Caco-2 (cell line): ENCODE measurements at regions not wholly inside any gene's neighbourhood (a gene's known extent, or its start where the extent isn't known, plus 50 kb on each side); places are given as distances from the start of the nearest gene placed in this dataset.
"Not testable (repeated sequence)": the region's sequence is repeated elsewhere in the genome, so short reads cannot be mapped to it uniquely, and the experiment has no call there.

Experiments used
- BruUV-seq: library from RNA; stranded (reverse); fragments of 400-500 nt; replicated peaks from 2 replicates; lab custom pipeline; 2021; lab: Mats Ljungman, UMichigan
- CTCF ChIA-PET: fragments of 300-600 bp; sonication (Branson Sonifier 250); formaldehyde crosslinking; loops from one replicate; lab custom pipeline; 2022; ENCODE audit warnings: antibody characterized with exemption; lab: Charles Lee
- POLR2A ChIA-PET: fragments of 300-600 bp; sonication (Branson Sonifier 250); formaldehyde crosslinking; loops from one replicate; lab custom pipeline; 2022; ENCODE audit warnings: antibody characterized with exemption; lab: Charles Lee
- DNase-seq, 2 experiments: peaks; one replicate each; pipeline versions ENCODE4 v3.0.0 to v3.0.0-alpha.2; 2020 to 2022
- H3K27me3 ChIP-seq: replicated peaks from 2 replicates; pipeline ENCODE4 v1.6.0; 2011; ENCODE audit warnings: low read length; ENCODE audit not compliant: control insufficient read depth, insufficient read depth
- H3K36me3 ChIP-seq: 2 replicates; pipeline ENCODE4 v1.5.1; 2011; ENCODE audit warnings: low read length; ENCODE audit not compliant: control insufficient read depth, insufficient read depth
- H3K4me1 ChIP-seq: fragments of 250-450 bp; sonication (Bioruptor Pico); 2 replicates; pipeline ENCODE4 v1.5.1; 2020; ENCODE audit warnings: mild to moderate bottlenecking
- H3K4me3 ChIP-seq: 2 replicates; pipeline ENCODE4 v1.5.1; 2011; ENCODE audit warnings: low read depth, mild to moderate bottlenecking, control low read depth, low read length
- H3K9me3 ChIP-seq: fragments of 250-450 bp; sonication (Bioruptor Pico); 2 replicates; pipeline ENCODE4 v1.5.1; 2020; ENCODE audit warnings: mild to moderate bottlenecking, moderate library complexity
- H3K27ac Mint-ChIP-seq: one replicate; pipeline ENCODE4 v1.8.0; 2022; ENCODE audit warnings: mixed read lengths; ENCODE audit not compliant: unreplicated experiment
- H3K27me3 Mint-ChIP-seq: one replicate; pipeline ENCODE4 v1.8.0; 2022; ENCODE audit warnings: mixed read lengths; ENCODE audit not compliant: insufficient read depth, unreplicated experiment
- H3K36me3 Mint-ChIP-seq: one replicate; pipeline ENCODE4 v1.8.0; 2022; ENCODE audit warnings: mild to moderate bottlenecking, mixed read lengths; ENCODE audit not compliant: insufficient read depth, unreplicated experiment
- H3K4me1 Mint-ChIP-seq: one replicate; pipeline ENCODE4 v1.8.0; 2022; ENCODE audit warnings: low read depth, mixed read lengths; ENCODE audit not compliant: unreplicated experiment
- H3K4me3 Mint-ChIP-seq: one replicate; pipeline ENCODE4 v1.8.0; 2022; ENCODE audit warnings: mild to moderate bottlenecking, moderate library complexity, mixed read lengths; ENCODE audit not compliant: unreplicated experiment
- H3K9me3 Mint-ChIP-seq: one replicate; pipeline ENCODE4 v1.8.0; 2022; ENCODE audit warnings: mixed read lengths; ENCODE audit not compliant: unreplicated experiment
- CTCF ChIP-seq, 2 experiments: fragments of 200-600 bp in 1 of 2; IDR thresholded peaks; 1 replicate in 1 of 2; 2 replicates in 1 of 2; pipeline versions ENCODE4 v1.5.1 to v1.8.0; 2011 to 2022; ENCODE audit warnings: antibody characterized with exemption in 1 of 2, control low read depth in 1 of 2, inconsistent platforms in 1 of 2, low read depth in 1 of 2, low read length in 1 of 2, mild to moderate bottlenecking in 1 of 2, moderate library complexity in 1 of 2; ENCODE audit not compliant: insufficient read depth in 1 of 2, severe bottlenecking in 1 of 2, unreplicated experiment in 1 of 2
- intact Hi-C: fragments of 100-400 bp; cut with micrococcal nuclease; formaldehyde crosslinking; loops from one replicate; pipeline ENCODE4 v1.10.0; 2022; ENCODE audit not compliant: unreplicated experiment

GRCh38 chr13:90493667-90494066 is 853.8 kb upstream of the MIR17HG start:
- no peak for TF ChIP-seq CTCF (IDR thresholded peaks at IDR 0.05; ENCODE audit: insufficient read depth in 1 of 2, low read depth in 1 of 2, low read length in 1 of 2, severe bottlenecking in 1 of 2, unreplicated experiment in 1 of 2)
- intact Hi-C loops = no loop called here
- no peak for DNase-seq
- BruUV-seq = no TSS peak
- Mint-ChIP-seq H3K4me1 (peaks cover 12% of the 10 kb centered on the region), H3K36me3 (no peaks in the 10 kb centered on the region), H3K27me3 (no peaks in the 10 kb centered on the region), H3K27ac (no peak overlapping the region), H3K4me3 (no peak overlapping the region), H3K9me3 (peaks cover 20% of the 10 kb centered on the region)
- Histone ChIP-seq H3K27me3 (no peaks in the 10 kb centered on the region), H3K4me1 (0 out of 2 replicates have a peak, but pooled peaks cover 9% of the 10 kb centered on the region), H3K36me3 (no peaks in the 10 kb centered on the region), H3K4me3 (no peak overlapping the region), H3K9me3 (0 out of 2 replicates have a peak, but pooled peaks cover 3% of the 10 kb centered on the region)
- ChIA-PET CTCF (no interaction called here), POLR2A (no interaction called here)

GRCh38 chr13:90494849-90495248 is 852.6 kb upstream of the MIR17HG start:
- H3K27me3 Mint-ChIP-seq, DNase-seq, H3K27ac Mint-ChIP-seq, H3K4me3 Mint-ChIP-seq, H3K4me3 ChIP-seq, POLR2A ChIA-PET, H3K36me3 Mint-ChIP-seq, H3K27me3 ChIP-seq, CTCF ChIA-PET, intact Hi-C loops, H3K36me3 ChIP-seq, H3K4me1 ChIP-seq, H3K9me3 ChIP-seq, BruUV-seq: not testable (repeated sequence)
- H3K9me3 Mint-ChIP-seq = peaks cover 20% of the 10 kb centered on the region
- peaks cover 13% of the 10 kb centered on the region for H3K4me1 Mint-ChIP-seq

- Mint-ChIP-seq H3K4me1 (peaks cover 35% of the 10 kb centered on the region), H3K27ac (no peak overlapping the region), H3K27me3 (no peaks in the 10 kb centered on the region), H3K36me3 (no peaks in the 10 kb centered on the region), H3K4me3 (no peak overlapping the region), H3K9me3 (no peaks in the 10 kb centered on the region)
- peaks cover 37% of the 10 kb centered on the region for H3K4me1 ChIP-seq
- H3K4me3 ChIP-seq = no peak overlapping the region
- BruUV-seq = no TSS peak
- POLR2A ChIA-PET = no interaction called here
- H3K27me3 ChIP-seq = no peaks in the 10 kb centered on the region
- DNase-seq = no peak
- CTCF ChIA-PET = no interaction called here
- no peak for TF ChIP-seq CTCF (IDR thresholded peaks at IDR 0.05; ENCODE audit: insufficient read depth in 1 of 2, low read depth in 1 of 2, low read length in 1 of 2, severe bottlenecking in 1 of 2, unreplicated experiment in 1 of 2)
- 0 out of 2 replicates have a peak, but pooled peaks cover 3% of the 10 kb centered on the region for H3K9me3 ChIP-seq
- no peaks in the 10 kb centered on the region for H3K36me3 ChIP-seq
- intact Hi-C loops = no loop called here
Measured at GRCh38 chr13:90498096-90498495, 849.4 kb upstream of the MIR17HG start.

- H3K4me1 ChIP-seq = peaks cover 43% of the 10 kb centered on the region
- H3K4me1 Mint-ChIP-seq = peaks cover 40% of the 10 kb centered on the region
- no peak overlapping the region for H3K27ac Mint-ChIP-seq
- no peaks in the 10 kb centered on the region for H3K27me3 Mint-ChIP-seq
- 0 out of 2 replicates have a peak, but pooled peaks cover 3% of the 10 kb centered on the region for H3K9me3 ChIP-seq
- no peak overlapping the region for H3K4me3 Mint-ChIP-seq
- TF ChIP-seq CTCF (IDR thresholded peaks at IDR 0.05; ENCODE audit: insufficient read depth in 1 of 2, low read depth in 1 of 2, low read length in 1 of 2, severe bottlenecking in 1 of 2, unreplicated experiment in 1 of 2) = no peak
- intact Hi-C loops = no loop called here
- H3K27me3 ChIP-seq = no peaks in the 10 kb centered on the region
- no peak for DNase-seq
- CTCF ChIA-PET = no interaction called here
- no peaks in the 10 kb centered on the region for H3K9me3 Mint-ChIP-seq
- POLR2A ChIA-PET = no interaction called here
- no peaks in the 10 kb centered on the region for H3K36me3 ChIP-seq
- BruUV-seq = no TSS peak
- H3K36me3 Mint-ChIP-seq = no peaks in the 10 kb centered on the region
- no peak overlapping the region for H3K4me3 ChIP-seq
Measured at GRCh38 chr13:90498816-90499215, 848.7 kb upstream of the MIR17HG start.
